MM.1S (cell line): ENCODE measurements at regions not wholly inside any gene's neighbourhood (a gene's known extent, or its start where the extent isn't known, plus 50 kb on each side); places are given as distances from the start of the nearest gene placed in this dataset.

Source experiments
- DNase-seq: peaks from one replicate; pipeline ENCODE4 v3.0.0-alpha.2; 2015
- H2AFZ ChIP-seq: fragments of 300-600 bp; sonication (generic); 2 replicates; pipeline ENCODE4 v1.6.0; 2016; ENCODE audit warnings: antibody characterized with exemption, low read length
- H3F3A ChIP-seq: fragments of 300-600 bp; sonication (generic); 2 replicates; pipeline ENCODE4 v1.6.1; 2016; ENCODE audit warnings: mild to moderate bottlenecking, antibody characterized with exemption, low read length, moderate library complexity, mixed read lengths; ENCODE audit not compliant: insufficient read depth
- H3K27ac ChIP-seq: fragments of 300-600 bp; sonication (generic); 2 replicates; pipeline ENCODE4 v1.5.1; 2016; ENCODE audit warnings: mild to moderate bottlenecking, low read length
- H3K27me3 ChIP-seq: fragments of 300-600 bp; sonication (generic); replicated peaks from 2 replicates; pipeline ENCODE4 v1.6.0; 2016; ENCODE audit warnings: low read length; ENCODE audit not compliant: insufficient read depth
- H3K36me3 ChIP-seq: fragments of 300-600 bp; sonication (generic); replicated peaks from 2 replicates; pipeline ENCODE4 v1.6.1; 2016; ENCODE audit warnings: mild to moderate bottlenecking, low read length, mixed read lengths; ENCODE audit not compliant: insufficient read depth
- H3K4me1 ChIP-seq: fragments of 300-600 bp; sonication (generic); 2 replicates; pipeline ENCODE4 v1.6.1; 2016; ENCODE audit warnings: low read length, mixed read lengths
- H3K4me2 ChIP-seq: fragments of 300-600 bp; sonication (generic); 2 replicates; pipeline ENCODE4 v1.6.0; 2016; ENCODE audit warnings: low read depth, low read length
- H3K4me3 ChIP-seq: fragments of 300-600 bp; sonication (generic); 2 replicates; pipeline ENCODE4 v1.5.1; 2016; ENCODE audit warnings: low read length, mixed read lengths
- H3K79me2 ChIP-seq: fragments of 300-600 bp; sonication (generic); 2 replicates; pipeline ENCODE4 v1.6.1; 2016; ENCODE audit warnings: mixed run types, low read length, mixed read lengths
- H3K9ac ChIP-seq: fragments of 300-600 bp; sonication (generic); 2 replicates; pipeline ENCODE4 v1.6.1; 2016; ENCODE audit warnings: low read length, mixed read lengths
- H3K9me2 ChIP-seq: fragments of 300-600 bp; sonication (generic); replicated peaks from 2 replicates; pipeline ENCODE4 v1.6.1; 2016; ENCODE audit warnings: mild to moderate bottlenecking, low read length, mixed read lengths; ENCODE audit not compliant: insufficient read depth
- H3K9me3 ChIP-seq: fragments of 300-600 bp; sonication (generic); replicated peaks from 2 replicates; pipeline ENCODE4 v1.6.1; 2016; ENCODE audit warnings: mild to moderate bottlenecking, low read length, mixed read lengths; ENCODE audit not compliant: insufficient read depth
- H4K20me1 ChIP-seq: fragments of 300-600 bp; sonication (generic); 2 replicates; pipeline ENCODE4 v1.6.1; 2016; ENCODE audit warnings: mild to moderate bottlenecking, low read length, moderate library complexity, mixed read lengths; ENCODE audit not compliant: insufficient read depth
- EZH2 ChIP-seq: fragments of 300-600 bp; sonication (generic); optimal IDR thresholded peaks from 2 replicates; pipeline ENCODE3; 2017; ENCODE audit warnings: low read depth, mild to moderate bottlenecking, antibody characterized with exemption, low read length, mixed read lengths
- EZH2phosphoT487 ChIP-seq: fragments of 300-600 bp; sonication (generic); IDR thresholded peaks from 2 replicates; pipeline ENCODE4 v1.6.1; 2018; ENCODE audit warnings: antibody characterized with exemption, low read length
- TF ChIP-seq, protein P1 (sequence below): fragments of 300-600 bp; sonication (generic); IDR thresholded peaks from 2 replicates; pipeline ENCODE4 v1.5.1; 2016; ENCODE audit warnings: antibody characterized with exemption, low read length, mixed read lengths

DNA sequence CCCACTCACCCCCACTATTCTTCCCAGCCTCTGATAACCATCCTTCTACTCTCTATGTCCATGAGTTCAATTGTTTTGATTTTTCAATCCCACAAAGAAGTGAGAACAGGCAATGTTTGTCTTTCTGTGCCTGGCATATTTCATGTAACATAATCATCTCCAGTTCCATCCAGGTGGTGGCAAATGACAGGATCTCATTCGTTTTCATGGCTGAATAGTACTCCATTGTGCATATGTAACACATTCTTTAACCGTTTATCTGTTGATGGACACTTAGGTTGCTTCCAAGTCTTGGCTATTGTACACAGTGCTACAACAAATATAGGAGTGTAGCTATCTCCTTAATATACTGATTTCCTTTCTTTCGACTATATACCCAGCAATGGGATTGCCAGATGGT is 169.3 kb upstream of the NFIA start:
- DNase-seq: no peak

GRCh38 chr1:60911966-60912697 is 170.2 kb upstream of the NFIA start:
- Histone ChIP-seq H3K4me3 (no peak overlapping the region), H3K9me3 (no peaks in the 10 kb centered on the region), H3K4me1 (no peaks in the 10 kb centered on the region), H3K4me2 (no peak overlapping the region), H3F3A (no peaks in the 10 kb centered on the region), H3K79me2 (no peaks in the 10 kb centered on the region), H3K27ac (no peak overlapping the region), H3K36me3 (no peaks in the 10 kb centered on the region), H2AFZ (no peak overlapping the region), H3K9ac (no peak overlapping the region), H3K9me2 (no peaks in the 10 kb centered on the region), H3K27me3 (no peaks in the 10 kb centered on the region), H4K20me1 (no peaks in the 10 kb centered on the region)
- no peak for DNase-seq
- no peak for TF ChIP-seq EZH2
- TF ChIP-seq EZH2phosphoT487: no peak
- TF ChIP-seq, protein P1, sequence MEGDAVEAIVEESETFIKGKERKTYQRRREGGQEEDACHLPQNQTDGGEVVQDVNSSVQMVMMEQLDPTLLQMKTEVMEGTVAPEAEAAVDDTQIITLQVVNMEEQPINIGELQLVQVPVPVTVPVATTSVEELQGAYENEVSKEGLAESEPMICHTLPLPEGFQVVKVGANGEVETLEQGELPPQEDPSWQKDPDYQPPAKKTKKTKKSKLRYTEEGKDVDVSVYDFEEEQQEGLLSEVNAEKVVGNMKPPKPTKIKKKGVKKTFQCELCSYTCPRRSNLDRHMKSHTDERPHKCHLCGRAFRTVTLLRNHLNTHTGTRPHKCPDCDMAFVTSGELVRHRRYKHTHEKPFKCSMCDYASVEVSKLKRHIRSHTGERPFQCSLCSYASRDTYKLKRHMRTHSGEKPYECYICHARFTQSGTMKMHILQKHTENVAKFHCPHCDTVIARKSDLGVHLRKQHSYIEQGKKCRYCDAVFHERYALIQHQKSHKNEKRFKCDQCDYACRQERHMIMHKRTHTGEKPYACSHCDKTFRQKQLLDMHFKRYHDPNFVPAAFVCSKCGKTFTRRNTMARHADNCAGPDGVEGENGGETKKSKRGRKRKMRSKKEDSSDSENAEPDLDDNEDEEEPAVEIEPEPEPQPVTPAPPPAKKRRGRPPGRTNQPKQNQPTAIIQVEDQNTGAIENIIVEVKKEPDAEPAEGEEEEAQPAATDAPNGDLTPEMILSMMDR: no peak

More for the DNA sequence above, 169.3 kb upstream of the NFIA start:
- H3K36me3 ChIP-seq: no peaks in the 10 kb centered on the region
- no peaks in the 10 kb centered on the region for H3K27me3 ChIP-seq
- no peak overlapping the region for H3K4me3 ChIP-seq
- H3K9me3 ChIP-seq: no peaks in the 10 kb centered on the region
- H3K9me2 ChIP-seq: no peaks in the 10 kb centered on the region
- H3K79me2 ChIP-seq: no peaks in the 10 kb centered on the region
- no peak overlapping the region for H3K4me2 ChIP-seq
- no peaks in the 10 kb centered on the region for H4K20me1 ChIP-seq
- H3F3A ChIP-seq: no peaks in the 10 kb centered on the region
- no peak overlapping the region for H2AFZ ChIP-seq
- TF ChIP-seq, protein P1: no peak
- TF ChIP-seq EZH2phosphoT487: no peak
- TF ChIP-seq EZH2: no peak
- H3K4me1 ChIP-seq: no peaks in the 10 kb centered on the region
- no peak overlapping the region for H3K27ac ChIP-seq
- H3K9ac ChIP-seq: no peak overlapping the region

- no peak overlapping the region for H3K4me3 ChIP-seq
- no peak overlapping the region for H3K27ac ChIP-seq
- H3F3A ChIP-seq: no peaks in the 10 kb centered on the region
- no peaks in the 10 kb centered on the region for H3K4me1 ChIP-seq
- no peaks in the 10 kb centered on the region for H3K79me2 ChIP-seq
- no peaks in the 10 kb centered on the region for H3K9me2 ChIP-seq
- H3K4me2 ChIP-seq: no peak overlapping the region
- H2AFZ ChIP-seq: no peak overlapping the region
- H3K9ac ChIP-seq: no peak overlapping the region
- no peaks in the 10 kb centered on the region for H4K20me1 ChIP-seq
- no peaks in the 10 kb centered on the region for H3K27me3 ChIP-seq
- no peaks in the 10 kb centered on the region for H3K36me3 ChIP-seq
- DNase-seq: no peak
- TF ChIP-seq EZH2 (no peak), EZH2phosphoT487 (no peak)
- TF ChIP-seq, protein P1: no peak
- no peaks in the 10 kb centered on the region for H3K9me3 ChIP-seq
These were observed 174.2 kb upstream of the NFIA start for GRCh38 chr1:60908159-60908558.
